NK-92 (cell line): ENCODE measurements at regions not wholly inside any gene's neighbourhood (a gene's known extent, or its start where the extent isn't known, plus 50 kb on each side); places are given as distances from the start of the nearest gene placed in this dataset.

Experiments used
- DNase-seq: peaks from one replicate; lab custom pipeline; 2025; ENCODE audit not compliant: unreplicated experiment; lab: John Stamatoyannopoulos, UW

DNA sequence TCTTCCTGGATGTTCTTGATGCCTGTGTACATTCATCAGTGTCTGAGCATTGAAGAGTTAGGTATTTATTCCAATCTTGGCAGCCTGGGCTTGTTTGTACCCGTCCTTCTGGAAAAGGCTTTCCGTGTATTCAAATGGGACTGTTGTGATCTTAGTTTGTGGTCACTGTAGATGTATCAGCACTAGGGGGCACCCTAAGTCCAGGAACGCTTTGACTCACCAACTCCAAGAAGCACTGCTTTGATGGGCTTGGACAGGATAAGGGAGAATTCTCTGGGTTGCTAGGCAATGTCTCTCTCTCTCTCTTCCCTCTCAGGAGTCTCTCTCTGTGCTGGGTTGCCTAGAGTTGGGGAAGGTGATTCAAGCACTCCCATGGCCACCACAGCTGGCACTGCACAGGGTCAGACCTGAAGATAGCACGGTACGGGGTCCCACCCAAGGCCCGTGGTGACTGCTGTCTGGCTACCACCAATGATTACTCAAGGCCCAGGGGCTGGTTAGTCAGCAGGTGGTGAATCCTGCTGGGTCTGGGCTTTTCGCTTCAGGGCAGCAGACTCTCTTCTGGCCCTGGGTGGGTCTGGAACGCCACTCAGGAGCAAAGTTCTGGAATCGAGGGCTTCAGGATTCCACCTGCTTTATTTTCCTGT lies 211.1 kb upstream of the RGS6 start:
- DNase-seq, result no peak

DNA sequence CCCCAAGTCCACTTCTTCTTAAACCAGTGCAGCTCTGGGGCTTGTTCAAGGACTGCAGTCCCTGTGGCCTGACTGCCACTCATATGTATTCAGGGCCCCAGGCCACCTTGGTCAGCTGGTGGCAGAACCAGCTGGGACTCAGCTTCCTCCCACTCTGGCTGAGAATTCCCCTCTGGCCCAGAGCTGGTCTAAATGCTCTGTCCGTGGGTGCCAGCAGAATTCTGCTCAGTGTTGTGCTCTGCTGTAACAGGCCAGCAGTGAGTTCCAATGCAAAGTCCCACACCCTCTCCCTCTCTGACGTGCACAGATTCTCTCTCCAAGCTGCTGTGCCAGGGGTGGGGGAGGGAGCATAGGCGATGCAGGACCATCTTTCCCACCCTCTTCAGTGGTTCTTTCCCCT lies 210.4 kb upstream of the RGS6 start:
- DNase-seq, result no peak

DNA sequence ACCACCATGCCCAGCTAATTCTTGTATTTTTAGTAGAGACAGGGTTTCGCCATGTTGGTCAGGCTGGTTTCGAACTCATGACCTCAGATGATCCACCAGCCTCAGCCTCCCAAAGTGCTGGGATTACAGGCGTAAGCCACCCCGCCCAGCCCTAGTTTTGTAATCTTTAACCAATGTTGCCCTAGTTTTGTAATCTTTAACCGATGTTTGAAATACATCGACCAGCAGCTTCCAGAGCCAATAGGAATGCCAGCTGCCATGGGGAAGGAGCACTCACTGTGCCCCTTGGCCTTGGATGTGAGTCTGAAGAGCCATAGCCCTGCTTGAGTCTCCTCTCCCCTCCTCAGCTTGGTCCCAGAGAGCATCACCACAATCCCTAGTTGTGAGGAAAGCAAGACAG lies 209.3 kb upstream of the RGS6 start:
- DNase-seq, result no peak

DNA sequence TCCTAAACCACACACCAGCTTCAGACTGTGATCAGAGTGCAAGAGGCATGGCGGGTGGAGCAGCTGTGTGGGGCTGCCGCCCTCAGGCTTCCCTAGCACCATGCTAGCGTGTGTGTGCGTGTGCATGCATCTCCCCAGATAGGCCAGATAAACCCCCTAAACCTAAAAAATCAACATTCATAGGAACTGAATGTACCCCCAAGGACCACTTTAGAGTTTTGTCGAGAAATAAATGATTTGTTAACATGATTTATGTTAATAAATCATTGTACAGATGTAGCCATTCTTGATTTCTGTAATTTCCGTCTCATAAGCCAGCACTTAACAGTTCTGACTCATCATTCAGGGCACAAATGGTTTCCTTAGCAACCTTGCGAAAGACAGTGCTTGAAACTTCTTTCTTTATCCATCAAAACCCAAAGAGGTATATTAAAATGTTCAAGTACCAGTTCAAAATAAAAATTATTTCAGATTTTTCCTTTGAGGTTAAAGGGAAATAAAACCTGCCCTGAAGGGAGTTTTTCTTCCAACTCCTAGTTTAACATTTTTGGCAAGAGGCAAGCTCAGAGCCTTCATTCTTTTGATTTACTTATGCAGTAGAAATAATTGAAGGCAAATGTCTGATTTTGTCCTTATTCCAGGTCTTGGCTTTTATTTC lies 206.2 kb upstream of the RGS6 start:
- no peak for DNase-seq

DNA sequence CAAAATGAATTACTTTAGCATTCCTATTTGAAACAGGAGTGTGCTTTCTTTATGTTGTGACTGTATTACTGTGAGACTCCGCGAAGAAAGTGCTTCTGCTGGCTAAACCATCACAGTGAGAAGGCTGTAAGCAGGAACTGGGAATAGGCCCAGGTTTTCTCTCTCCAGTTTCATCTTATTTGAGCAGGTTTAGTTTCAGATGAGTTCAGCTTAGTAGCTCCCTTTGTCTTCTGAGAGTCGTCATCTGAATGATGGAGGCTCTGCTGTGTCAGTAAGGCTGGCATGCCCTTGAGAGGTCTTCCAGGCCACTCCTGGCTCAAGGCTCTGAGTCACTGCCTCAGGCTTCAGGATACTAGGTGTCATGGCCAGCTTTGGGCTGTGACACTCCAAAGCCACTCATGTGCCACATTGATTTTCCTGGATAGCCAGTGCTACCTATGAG lies 205.6 kb upstream of the RGS6 start:
- no peak for DNase-seq

DNA sequence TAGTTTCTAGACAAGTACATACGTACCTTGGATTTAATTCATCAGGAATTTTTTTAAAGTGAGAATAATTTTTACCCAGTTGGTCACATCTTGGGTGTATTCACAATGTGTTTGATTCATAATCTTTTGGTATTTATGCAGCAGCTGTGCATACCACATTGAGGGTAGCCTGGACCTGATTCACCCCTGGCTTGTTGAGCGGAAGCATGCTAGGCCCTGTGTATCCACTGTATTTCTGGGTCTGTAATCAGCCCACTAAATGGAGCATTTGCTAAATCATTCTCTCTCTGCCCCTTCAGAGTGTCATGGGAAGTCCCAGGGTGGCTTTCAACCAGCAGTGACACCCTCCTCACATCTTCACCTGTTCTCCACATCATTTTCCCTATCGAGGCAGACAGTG lies 203.8 kb upstream of the RGS6 start:
- DNase-seq, result no peak

DNA sequence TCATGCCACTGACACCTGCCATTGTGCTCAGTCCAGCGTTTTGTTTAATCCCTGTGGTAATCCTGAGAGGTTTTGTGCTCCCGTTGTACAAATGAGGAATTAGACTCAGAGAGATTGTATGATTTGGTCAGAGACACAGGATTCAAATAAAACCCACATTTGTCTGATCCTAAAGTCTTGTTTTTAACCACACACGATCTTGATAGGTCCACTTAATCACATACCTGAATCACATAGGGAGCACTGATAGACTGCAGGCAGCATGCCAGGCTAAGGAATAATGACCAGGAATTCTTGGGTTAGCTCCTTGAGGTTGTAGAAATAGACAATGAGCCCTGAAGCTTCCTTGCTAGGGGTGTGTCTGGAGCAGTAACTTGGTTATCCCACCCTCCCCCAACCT lies 202.6 kb upstream of the RGS6 start:
- no peak for DNase-seq

DNA sequence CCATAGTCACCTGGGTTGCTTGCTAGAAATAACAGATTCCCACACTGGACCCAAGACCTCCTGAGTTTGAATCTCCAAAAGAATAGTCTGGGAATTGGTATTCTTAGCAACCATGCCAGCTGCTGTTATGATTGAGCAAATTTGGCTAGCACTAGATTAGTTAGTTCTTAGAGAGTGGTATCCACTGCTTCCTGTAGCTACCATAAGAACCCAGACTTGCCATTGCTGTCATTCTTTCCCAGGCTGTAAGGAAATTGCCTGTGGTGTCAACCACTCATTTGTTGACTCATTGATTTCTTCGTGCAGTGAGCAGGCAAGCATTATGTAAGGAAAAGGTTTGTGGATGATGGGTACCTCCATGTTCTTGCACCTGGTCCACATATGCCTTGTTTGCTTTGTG lies 201.8 kb upstream of the RGS6 start:
- no peak for DNase-seq

DNA sequence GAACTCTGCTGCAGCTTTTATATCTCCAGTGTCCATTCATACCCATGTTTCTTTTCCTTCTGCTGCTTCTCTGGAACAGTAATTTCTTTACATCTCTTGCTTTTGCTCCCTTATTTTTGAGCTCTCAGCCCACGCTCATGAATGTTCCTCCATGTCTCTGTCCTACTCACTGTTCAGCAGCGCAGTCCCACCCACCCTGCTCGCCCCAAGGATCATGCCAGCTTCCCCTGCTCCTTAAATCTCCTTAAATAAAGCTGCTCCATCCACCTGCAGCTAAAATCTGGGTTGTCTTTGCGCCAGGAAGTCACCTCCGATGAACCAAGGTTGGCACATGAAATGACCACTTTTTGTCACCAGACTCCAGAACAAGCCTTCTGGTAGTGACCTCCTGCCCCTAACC lies 201.1 kb upstream of the RGS6 start:
- DNase-seq, result no peak

DNA sequence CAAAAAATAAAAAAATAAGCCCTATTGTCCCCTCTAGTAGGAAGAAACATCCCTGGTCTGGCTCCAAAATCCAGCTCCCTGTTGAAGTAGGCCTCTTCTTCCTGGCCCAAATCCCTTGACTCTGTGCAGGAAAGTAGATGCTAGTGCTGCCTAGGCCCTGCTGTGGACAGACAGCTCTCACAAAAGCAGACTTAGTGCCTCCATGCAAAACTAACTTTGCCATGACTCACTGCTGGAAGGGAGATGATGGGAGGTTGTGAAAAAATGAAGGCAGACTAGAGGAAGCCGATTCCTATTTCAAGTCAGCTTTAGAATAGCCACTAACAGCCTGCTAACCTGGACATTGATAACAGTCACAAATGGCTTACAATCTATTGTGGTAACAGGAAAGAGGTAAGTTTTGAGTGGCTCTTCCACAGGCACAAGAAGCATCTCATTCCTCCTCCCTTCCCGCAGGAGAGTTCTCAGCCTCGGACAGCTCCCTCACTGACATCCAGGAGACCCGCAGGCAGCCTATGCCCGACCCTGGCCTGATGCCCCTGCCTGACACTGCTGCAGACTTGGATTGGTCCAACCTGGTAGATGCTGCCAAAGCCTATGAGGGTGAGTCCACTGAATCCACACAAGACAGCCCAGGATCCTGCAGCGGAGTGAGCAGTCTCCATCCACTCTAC lies 198.9 kb upstream of the RGS6 start:
- DNase-seq, result no peak

DNA sequence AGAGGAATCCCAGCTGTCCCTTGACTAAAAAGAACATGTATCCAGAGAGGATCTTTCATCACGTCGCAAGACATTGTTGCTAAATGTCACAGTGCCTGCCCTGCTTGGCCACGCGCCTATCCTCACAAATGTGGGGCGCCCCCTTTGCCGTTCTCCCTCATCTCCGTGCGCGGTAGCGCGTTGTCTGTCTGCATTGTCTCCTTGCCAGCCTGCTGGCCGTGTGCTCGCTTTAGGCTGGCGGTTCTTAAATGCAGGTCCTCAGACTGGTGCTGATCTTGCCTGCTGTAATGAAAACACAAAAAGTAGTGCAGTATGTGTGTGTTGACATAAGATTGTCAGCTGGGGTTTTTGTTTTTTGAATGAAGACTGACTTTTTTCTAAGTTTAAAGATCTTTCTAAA lies 198.2 kb upstream of the RGS6 start:
- DNase-seq, result no peak

DNA sequence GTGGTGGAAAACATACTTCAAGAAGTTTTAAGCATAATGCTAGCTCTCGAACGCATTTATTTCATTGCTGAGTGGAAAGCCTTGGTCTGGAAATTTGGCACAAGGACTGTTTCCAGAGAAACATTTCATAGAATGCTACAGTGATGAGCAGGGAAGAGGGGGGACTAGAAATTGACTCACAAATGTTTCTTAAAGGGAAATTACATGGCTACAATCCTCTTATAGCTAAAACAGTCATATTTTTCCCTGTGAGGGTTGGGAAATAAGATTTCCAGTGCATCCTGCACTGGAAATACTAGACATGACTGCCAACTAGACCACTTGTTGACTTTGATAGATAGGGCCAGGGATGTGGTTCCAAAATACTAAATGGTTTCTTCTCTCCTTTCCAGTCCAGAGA lies 197.3 kb upstream of the RGS6 start:
- no peak for DNase-seq

DNA sequence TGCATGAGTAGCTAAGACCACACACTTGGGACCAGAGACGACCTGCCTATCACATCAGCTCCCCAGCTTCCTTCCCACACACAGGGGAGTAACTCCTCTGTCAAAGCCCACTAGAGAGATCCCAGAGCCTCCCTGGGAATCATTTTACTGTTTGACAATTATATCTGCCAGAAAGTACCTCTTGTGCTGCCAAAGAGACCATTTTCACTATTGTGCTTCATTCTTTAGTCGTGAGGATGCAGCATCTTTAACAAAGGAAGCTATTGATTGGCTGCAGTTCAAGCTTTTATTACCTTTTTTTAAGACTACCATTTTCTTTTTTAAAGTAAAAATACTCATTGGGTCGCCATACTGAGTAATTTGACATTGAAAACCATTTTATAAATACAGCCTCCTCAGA lies 194.5 kb upstream of the RGS6 start:
- no peak for DNase-seq

DNA sequence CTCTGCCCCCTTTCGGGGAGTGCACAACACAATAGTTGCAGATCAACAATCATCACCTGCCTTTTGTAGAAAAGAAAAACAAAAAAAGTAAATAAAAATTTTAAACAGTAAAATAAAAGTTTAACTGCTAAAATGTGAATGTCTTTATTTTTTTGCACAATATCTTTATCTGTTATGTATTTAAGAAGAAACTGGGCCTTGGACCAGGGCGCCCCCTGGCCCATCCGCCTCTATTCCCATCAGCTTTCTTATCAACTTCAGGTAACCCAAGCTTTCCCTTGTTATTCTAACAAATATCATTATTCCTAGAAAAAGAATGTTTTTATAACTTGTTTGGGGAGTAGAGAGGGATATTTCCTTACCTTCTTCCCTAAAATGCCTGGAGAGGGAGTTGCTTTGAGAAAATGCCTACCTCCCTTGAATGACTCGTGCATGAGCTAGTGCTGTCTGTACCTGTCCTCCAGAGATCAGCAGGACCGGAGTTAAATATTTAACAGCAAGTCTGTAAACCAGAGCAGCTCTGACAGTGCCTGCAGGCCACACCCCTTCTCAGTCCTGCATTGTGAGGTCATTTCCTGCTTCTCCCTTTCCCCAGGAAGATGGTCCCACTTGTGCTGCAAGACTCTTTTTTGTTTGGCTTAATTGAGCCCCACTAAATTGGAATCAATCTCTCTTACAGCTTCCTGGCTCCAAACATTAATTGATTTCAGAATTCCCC lies 192.8 kb upstream of the RGS6 start:
- no peak for DNase-seq

DNA sequence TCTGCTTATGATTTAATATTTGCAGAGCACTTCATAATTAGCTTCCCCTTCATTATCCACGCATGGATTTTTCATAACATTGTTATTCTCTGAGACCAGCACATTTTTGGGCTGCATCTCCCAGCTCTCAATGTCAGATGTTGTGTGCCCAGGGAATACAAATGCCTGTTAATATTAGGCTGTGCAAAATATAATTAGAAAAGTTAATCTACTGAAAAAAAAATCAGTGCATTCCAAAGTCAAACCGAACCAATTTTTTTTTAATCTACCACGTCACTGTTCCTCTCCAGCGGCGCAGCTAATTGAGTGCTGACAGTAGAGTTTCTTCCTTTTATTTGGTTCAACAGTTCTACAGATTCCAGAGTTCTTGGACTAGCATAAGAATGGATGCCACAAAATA lies 191.0 kb upstream of the RGS6 start:
- DNase-seq, result no peak

DNA sequence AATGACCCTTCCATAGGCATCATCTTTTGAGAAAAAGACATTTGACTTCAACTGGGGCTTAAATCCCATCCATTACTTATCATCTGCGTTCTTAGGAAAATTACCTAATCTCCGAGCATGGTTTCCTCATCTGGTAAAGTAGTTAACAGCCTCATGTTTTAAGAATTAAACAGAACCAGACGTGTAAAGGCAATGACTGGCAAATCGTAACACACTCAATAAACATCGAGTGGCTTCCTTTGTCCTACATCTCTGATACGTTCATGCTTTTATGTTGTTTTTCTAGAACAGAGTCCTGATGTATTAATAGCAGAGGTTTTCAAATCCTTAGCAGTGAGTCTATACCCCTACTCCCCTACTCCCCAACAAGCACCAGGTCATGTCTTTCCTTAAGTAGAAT lies 189.7 kb upstream of the RGS6 start:
- DNase-seq, result no peak

DNA sequence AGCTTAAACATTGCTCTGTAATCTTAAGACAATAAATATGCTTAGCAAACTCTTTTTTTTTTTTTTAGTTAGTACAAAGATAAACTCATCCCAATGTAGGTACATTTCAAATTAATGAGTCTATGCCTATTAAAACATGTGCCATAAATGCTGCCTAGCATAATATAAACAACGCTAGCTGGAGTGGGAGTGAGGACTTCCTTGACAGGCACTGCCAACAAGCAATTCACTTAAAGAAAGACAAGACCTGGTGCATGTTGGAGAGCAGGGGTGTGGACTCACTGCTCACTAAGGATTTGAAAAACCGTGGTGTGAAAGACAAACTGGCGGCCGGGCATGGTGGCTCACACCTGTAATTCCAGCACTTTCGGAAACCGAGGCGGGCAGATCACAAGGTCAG lies 187.2 kb upstream of the RGS6 start:
- no peak for DNase-seq

DNA sequence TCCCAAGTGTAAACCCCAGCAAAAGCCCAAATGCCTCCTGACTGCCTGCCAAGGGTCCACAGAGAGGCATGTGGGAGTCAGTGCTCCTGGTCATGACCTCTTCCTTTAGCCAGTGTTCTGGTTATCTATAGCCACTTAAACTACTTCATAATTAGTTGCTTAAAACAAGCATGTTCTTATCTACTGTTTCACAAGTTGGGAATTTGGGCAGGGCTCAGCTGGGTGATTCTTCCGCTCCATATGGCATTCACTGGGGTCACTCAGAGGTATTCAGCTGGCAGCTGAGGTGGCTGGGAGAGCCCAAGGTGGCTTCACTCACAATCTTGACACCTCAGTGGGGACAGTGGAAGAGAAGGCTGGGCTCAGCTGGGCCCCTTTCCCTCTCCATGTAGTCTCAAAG lies 184.0 kb upstream of the RGS6 start:
- DNase-seq, result no peak

DNA sequence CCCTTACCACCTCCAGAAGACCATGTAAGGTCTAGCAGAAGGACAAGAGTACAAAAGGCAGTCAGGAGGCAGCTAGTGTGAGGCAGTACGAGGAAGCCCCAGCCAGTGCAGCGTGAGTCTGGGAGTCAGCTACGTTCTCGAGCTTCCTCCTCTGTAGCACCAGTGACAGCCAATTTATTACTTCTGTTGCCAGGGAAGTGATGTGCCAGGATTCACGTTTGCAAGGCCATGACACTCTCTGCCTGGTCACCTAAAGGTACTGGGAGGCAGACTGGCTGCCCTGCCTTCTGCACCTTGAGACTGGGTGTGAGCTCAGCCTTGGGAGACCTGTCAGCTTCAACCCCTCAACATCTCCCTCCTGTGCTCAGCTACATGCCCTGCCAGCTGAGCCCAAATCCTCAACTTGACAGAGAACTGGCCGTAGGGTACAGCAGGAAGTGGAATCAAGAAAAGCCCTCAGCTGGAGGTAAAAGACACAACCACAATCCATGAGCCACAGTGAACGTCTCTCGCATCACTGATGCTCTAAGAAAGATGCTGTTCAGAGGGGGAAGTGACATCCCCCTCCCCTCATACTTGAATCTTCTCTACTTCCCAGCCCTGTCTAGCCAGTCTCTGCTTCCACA lies 182.5 kb upstream of the RGS6 start:
- DNase-seq, result no peak

DNA sequence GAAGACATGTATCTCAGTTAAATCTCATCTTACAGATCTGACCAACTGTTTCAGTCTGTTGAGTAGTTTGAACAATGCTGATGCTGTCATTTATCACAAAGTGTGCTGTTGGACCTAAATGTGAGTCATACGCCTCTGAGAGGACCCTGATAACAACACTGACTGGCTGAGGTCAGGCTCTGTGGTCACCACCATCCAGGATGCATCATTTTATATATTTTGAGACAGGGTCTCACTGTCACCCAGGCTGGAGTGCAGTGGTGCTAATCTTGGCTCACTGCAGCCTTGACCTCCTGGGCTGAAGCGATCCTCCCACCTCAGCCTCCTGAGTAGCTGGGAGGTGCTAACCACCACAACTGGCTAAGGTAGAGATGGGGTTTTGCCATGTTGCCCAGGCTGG lies 181.0 kb upstream of the RGS6 start:
- DNase-seq, result no peak

DNA sequence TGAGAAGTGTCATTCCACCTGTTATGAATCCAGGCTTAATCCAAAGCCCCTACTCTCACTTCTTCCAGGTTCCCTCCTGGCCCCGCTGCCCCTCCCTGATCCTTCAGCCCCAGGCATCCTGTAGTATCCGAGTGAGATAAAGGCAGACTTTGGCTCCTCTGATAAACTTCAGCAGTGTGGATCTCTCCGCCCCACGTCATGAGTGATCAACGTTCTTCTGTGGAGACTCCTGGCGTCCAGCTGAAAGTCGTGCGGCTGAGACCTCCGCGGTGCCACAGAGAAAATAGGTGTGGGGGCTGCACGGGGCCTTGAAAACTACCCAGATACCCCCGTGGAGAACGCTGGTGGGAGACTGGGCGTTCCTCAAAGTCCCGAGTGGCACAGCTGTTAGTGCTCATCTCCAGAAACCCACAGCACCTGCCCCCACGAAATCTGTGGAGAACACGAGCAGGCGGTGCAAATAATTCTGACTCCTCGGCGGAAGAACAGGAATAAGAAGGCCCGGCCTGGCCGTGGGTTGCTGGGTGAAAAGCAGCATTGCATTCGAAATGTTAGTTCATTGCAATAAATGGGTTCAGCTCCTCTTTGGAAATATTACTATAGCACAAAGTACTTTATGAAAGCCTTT lies 180.0 kb upstream of the RGS6 start:
- DNase-seq, result no peak
